ENCODE measurements at regions not wholly inside any gene's neighbourhood (a gene's known extent, or its start where the extent isn't known, plus 50 kb on each side); places are given as distances from the start of the nearest gene placed in this dataset.
"Not testable (repeated sequence)": the region's sequence is repeated elsewhere in the genome, so short reads cannot be mapped to it uniquely, and the experiment has no call there.

DNA sequence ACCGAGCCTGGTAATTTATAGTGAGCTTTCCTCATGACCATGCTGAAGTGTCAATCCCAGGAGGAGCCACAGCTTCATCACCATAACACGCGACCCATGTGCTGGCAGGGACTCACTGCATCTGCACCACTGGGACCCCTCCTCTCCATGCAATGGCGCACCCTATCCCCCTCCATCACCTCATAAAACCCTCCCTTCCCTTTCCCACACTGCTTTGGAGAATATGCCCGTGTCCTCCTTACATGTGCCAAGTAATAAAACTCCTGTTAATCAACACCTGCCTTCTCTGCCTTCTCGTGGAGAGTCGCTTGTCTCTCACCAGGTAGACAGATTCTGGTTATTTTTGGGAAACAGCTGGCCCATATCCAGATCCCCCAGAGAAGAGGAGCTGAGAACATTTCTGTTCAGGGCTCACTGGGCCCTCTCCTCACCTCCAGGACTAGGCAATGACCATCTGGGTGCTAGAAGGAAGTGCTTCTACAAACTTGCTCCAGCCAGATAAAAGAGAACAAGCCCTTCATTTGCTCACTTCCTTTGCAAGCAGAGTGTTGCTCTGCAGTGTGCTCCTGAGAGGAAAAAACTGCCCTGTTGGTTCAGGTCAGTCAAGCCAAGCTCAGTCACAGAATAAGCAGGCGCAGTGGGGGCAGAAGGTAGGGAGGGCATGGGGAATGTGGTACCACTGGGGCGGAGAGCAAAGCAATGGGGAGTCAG lies 894.3 kb downstream of the UQCRFS1 start:
- DNase-seq = no peak

DNA sequence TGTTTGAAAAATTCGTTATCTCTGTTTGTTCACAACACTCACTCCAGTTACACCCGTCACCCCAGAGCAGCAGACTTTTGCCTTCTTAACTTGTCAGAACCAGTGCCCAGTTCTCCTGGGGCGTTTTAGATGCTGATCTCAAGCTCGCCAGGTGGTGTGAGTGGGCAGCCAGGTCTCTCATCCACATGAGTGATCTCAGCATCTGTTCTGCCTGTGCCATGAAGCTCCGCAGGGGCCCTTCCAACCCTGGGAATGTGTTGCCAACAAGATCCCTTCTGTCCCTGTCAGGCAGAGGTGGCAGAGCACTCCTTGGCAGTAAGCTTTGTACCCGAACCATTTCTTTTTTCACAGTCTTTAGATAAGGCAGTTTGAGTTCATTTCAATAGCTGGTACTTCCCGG lies 896.5 kb downstream of the UQCRFS1 start:
- no peak for DNase-seq

DNA sequence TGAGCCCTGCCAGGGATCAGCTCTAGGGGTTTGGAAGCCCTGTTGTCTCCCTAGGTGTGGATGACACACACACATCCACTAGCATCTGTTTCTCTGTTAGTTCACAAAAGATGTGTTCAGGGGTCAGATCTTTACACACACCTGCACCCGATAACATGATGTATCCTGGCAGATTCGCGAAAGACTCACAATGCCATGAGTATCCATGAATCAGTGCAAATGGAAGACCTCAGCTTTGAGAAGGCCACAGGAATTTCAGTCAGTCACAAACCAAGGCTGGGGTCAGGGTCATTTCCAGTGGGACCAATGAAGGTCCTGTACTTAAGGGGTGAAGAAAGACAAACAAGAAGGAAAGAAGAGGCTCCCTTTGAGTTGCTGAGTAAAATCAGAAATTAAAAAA lies 898.2 kb downstream of the UQCRFS1 start:
- DNase-seq = no peak

DNA sequence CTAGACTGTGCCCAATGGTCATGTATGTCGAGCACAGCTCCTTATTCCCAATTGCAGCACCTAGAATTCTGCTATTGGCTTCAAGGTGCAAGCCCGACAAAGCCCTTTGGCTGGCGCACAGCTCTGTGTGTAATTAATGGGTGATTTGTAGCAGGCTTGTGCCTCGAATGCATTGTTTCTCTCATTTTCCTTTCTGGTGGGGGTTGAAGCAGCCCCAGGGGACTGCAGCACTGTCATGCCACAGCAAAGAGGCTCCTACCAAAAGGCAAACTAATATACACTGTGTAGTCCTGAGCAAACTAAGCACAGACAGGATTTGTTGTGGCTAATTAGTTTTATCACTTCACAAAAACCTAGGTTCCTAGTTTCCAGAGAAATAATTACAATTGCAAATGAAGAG lies 898.7 kb downstream of the UQCRFS1 start:
- DNase-seq = no peak

DNA sequence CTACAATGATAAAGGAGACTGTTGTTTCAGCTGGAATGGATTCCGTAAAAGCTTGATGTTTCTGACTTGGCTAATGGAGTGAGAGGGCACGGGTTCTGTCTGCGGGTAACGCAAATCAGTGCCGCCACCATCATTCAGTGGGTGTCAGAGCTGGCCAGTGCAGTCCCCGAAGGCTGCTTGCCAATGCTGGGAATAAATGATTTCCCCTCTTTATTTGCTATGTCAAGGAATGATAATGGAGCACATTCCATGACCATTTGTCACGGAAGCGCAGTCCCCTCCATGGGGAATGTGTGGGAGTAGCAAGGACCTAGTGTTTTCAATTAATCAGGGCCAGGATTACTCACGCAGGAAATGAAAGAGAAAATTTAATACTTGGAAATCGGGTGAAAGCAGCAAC lies 899.3 kb downstream of the UQCRFS1 start:
- DNase-seq = no peak

DNA sequence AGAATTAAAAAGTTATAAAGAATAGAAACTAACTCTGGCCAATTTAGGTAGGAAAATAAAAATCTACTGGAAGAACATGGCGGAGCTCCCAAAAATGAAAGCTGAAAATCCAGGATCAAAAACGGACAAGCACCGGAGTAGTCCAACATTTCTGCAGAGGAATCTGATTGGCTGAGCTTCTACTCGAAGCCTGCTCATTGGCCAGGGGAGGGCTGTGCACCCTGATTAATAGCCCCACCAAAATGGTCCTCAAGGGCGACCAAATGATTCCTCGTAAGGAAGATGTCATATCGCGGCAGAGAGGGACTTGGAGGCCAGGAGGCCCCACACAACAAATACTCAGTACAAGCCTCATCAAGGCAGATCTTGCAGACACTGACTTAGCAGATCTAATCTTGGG lies 900.7 kb downstream of the UQCRFS1 start:
- no peak for DNase-seq

DNA sequence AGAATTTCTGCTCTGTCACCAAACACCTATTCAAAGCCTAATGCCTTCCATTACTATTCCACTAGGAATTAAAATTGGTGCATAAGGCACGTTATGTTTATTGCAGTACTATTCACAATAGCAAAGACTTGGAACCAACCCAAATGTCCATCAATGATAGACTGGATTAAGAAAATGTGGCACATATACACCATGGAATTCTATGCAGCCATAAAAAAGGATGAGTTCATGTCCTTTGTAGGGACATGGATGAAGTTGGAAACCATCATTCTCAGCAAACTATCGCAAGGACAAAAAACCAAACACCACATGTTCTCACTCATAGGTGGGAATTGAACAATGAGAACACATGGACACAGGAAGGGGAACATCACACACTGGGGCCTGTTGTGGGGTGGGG lies 902.1 kb downstream of the UQCRFS1 start:
- DNase-seq = not testable (repeated sequence)

DNA sequence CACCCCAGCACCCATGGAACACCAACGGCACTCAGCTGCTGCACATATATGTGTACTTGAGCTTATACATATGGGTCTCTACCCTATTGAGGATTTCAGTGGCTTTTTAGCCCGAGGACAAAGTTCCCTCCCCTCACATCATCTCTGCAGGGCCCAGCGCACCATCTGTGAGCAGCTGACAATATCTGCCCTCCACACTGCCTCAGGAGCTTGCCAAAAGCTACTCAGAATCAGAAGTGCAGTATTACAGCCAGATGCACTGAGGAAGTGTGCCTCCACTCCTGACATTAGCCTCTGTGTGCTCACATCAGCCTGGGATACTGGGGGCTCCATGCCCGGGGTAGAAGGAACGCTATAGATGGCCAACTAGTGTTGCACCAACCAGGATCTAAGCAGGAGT lies 903.9 kb downstream of the UQCRFS1 start:
- DNase-seq = no peak

DNA sequence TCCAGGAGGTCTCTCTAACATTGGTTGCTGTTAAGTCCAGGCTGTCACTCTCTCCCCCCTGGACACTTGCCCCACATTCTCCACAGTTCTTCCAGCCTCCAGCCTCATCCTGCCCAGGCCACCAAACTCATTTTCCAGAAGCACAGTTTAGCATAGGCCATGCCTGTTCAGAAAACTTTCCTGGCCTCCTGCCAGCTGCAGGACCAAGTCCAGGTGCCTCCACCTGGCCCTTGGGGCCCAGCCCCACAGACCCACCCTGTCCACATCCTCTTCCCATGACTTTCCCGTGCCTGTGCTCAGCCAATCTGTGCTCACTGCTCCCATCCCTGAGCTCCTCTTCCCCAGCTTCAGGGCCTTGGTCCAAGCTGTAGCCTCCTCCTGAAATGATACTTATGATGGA lies 905.0 kb downstream of the UQCRFS1 start:
- no peak for DNase-seq

DNA sequence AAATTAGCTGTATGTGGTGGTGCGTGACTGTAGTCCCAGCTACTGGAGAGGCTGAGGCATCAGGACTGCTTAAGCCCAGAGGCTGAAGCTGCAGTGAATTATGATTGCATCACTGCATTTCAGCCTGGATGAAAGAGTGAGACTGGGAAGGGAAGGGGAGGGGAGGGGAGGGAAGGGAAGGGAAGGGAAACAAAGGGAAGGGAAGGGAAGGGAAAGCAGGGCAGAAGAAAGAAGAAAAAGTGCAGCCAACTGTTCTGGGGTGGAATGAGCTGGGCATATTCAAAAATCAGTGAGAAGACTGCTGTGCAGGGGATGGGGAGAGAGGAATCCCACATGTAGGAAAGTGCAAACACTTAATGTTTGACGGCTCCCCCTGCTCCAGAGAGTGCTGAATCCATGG lies 905.5 kb downstream of the UQCRFS1 start:
- DNase-seq = no peak

DNA sequence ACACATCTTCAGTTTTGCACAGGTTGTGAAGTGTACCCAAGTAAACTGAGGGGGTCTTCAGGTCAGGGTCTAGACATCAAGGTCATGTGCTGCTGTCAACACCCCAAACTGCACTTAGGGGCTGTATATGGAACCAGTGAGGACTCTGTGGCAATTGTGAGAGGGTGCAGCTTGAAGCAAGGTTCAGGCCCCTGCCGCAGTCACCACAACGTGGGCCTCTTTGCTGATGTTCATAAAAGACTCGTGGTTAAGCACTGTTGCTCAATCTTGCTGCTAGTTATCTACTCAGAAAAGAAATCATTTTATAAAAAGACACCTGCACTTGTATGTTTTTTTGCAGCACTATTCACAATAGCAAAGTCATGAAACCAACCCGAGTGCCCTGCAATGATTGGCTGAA lies 907.4 kb downstream of the UQCRFS1 start:
- no peak for DNase-seq

DNA sequence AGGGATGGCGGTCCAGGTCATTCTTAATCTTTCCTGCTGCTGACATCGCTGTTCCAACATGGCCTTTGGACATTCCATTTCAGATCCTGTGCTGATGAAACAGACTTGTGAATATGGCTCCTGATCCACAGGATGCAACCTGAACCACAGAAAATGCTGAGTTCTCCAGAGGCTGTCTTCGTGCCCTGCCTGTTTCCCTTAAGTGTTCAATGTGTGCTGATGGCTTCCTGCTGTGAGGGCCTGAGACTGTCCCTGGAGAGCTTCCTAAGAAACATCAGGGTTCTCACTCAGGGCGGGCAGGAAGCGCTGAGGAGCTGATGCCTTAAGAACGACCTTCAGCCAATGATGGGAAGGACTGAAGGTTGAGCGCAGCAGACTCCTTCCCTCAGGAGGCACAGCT lies 909.4 kb downstream of the UQCRFS1 start:
- no peak for DNase-seq

DNA sequence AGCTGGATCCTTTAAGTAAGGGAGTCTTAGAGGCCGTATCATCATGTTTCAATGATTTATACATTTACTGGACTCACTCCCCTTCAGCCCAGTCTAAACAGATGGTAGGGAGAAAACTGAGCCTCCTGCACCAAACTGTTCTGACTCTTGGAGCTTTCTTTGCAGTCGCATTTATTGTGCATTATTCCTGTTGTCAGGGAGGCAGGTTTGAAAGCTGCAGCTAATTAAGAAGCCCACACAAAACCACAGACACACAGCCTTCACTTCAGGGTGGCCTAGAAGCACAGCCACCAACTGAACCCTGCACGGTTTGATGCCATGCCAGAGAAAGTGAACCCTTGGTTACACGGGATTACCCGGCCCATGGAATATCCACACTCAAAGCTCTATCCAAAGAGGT lies 911.0 kb downstream of the UQCRFS1 start:
- no peak for DNase-seq

DNA sequence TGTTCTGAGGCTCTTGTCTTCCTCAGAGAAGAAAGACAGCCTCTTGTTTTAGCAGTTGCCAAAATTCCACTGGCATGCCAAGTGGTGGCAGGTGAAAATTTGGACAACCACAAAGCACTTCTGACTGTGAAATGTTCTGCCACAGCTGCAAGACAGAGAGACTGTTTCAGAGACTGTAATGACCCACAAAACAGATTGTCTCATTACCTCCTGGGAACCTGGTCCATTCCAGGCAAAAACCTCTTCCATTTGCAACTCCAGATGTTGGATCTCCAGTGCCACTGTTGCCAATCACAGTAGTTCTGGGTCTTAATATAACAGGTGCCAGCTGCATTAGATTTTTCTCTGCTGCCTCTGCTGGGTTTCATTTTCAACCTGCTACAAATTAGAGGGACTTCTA lies 911.5 kb downstream of the UQCRFS1 start:
- DNase-seq = no peak

DNA sequence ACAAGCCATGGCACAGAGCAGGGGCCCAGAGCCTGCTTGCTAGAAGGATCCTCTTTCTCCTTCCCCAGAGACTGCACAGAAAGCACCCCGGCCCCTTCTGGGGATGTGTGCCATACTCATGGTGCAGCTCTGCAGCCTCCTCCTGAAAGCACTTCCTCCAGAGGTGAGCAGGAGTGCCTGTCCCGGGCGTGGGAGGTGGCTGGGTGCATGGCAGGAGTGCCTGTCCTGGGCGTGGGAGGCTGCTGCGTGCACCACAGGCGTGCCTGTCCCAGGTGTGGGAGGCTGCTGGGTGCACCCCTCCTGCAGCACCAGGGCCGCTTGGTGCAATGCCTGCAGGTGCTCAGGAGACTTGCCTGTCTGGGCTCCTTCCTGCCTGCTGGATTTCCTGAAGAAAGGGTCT lies 913.3 kb downstream of the UQCRFS1 start:
- no peak for DNase-seq

DNA sequence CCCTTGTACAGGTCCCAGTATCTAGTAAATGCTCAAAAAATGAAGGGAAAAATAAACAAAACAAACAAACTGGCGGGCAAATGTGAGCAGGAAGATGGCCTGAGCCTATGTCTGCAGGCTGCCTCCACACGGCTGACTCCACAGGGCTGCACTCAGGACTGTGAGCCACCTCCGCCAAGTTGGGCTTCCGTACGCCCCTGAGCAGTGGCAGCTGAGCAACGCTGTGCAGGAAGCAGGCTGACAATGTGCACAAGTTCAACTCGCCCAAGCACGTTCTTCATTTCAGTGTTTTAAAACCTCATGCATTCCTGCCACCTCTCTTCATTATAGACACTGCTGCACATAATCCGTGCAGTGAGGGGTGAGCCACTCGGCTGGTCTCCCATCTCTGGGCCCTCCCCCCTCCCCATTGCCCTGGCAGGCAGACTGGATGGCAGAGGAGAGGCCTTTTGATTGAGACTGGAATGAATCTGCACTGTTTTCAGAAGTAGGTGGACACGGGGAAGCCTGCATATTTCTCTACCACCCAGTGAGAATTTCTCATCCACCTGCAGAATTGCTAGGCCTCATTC lies 915.3 kb downstream of the UQCRFS1 start:
- no peak for DNase-seq

DNA sequence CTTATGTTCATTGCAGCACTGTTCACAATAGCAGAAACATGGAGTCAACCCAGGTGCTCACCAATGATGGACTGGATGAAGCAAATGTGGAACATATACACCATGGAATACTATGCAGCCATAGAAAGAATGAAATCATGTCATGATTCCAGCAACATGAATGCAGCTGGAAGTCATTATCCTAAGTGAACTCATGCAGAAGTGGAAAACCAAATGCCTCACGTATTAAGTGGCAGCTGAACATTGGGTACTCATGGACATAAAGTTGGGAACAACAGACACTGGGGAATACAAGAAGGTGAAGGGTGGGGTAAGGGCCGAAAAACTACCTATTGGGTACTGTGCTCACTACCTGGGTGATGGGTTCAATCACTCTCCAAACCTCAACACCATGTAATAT lies 915.9 kb downstream of the UQCRFS1 start:
- no peak for DNase-seq

DNA sequence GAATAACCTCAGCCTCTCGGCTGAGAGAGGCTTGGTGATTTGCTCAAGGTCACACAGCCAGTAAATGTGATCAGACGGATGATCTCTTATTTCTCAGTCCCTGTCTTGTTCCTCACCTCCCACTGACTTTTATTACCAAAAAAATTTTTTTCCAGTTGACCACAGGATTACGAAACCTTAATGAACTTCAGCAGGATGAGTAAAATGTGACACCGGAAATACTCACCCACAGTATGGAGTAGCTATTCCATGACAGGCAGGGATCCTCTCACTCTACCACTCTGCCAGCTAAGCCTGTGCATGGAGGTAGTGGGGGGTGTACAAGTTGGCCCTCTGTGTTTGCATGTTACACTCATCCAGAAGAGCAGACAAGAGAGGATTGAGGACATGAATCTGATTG lies 916.4 kb downstream of the UQCRFS1 start:
- no peak for DNase-seq

DNA sequence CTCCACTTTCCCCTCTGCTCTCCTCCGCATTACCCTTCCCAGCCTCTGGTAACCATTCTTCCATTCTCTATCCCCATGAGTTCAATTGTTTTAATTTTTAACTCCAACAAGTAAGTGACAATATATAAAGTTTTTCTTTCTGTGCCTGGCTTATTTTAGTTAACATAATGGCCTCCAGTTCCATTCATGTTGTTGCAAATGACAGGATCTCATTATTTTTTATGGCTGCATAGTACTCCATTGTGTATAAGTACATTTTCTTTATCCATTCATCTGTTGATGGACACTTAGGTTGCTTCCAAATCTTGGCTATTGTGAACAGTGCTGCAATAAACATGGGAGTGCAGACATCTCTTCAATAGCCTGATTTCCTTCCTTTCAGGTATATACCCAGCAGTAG lies 918.0 kb downstream of the UQCRFS1 start:
- DNase-seq = not testable (repeated sequence)

DNA sequence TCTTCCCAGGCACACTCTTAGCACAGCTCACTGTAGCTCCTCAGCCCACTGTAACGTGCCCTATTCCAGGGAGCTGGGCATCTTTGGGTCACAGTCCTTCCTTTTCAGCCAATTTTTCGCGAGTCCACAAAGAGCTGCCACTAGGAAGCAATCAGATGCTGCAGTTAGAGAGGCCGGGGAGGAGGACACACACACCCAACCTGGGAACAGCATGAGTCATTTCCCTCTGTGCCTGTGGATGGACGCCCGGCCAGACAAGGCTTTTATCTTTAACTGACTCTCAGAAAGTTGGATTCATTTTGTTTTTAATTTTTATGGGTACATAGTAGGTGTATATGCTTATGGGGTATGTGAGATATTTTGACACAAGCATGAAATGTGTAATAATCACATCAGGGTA lies 918.6 kb downstream of the UQCRFS1 start:
- DNase-seq = no peak

DNA sequence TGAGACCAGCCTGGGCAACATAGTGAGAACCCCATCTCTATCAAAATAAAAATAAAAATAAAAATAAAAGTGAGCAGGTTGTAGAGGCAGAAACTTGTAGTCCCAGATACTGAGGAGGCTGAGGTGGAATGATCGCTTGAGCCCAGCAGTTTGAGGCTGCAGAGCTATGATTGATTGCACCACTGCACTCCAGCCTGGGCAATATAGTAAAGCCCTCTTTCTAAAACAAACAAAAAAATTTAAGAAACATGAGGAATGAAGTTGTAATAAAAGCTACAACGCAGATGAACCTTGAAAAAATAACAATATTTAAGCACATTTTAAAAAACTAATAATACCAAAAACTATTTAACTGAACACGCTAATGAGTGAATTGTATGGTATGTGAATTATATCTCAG lies 919.3 kb downstream of the UQCRFS1 start:
- no peak for DNase-seq

DNA sequence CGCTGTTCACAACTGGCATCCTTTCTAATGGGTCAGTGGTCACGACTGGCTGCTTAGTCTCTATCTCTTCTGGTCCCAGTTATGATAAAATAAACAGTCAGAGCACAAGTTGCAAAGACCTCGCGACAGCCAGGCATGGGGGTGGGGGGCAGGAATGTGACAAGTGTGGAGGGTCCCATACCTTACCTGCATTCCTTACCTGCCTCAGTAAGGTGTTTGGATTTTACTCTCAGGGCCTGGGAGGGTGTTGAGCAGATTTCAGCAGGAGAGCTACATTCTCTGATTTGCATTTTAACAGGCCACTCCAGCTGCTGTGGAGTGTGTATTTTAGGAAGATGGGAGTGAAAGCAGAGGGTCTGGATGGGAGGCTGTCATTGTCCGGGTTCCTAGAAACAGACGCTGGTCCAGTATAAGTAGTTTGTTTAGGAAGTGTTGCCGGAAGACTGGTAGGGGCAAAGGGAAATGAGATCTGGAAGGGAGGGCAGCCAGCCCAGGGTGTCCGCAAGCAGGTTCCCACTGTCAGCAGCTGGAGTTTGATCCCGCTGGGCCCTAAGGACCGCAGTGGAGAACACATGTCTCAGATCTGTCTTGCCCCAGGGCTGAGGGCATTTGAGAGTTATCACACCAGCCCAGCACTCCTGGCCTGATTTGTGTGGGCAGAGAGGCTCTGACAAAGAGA lies 920.0 kb downstream of the UQCRFS1 start:
- DNase-seq = no peak

DNA sequence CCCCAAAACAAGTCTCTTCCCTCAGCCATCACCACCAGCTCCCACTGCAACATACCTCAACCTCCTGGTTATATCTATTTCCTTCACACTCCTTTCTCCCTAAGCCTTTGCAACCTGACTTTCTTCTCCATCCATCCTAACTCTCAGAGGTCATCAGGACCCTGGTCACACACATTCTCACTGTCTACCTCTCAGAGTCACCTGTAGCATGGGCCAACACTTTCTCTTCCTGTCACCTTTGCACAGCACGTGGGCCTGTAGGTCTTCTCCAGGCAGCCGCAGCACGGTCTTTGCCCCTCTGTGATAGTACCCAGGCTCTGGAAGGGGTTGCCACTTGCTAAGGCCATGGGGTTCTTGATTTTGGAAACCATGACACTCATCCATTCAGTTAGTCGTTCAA lies 921.1 kb downstream of the UQCRFS1 start:
- DNase-seq = no peak
